HG02973 (cell line): ENCODE measurements at regions not wholly inside any gene's neighbourhood (a gene's known extent, or its start where the extent isn't known, plus 50 kb on each side); places are given as distances from the start of the nearest gene placed in this dataset.

Source experiments
- ATAC-seq: cut with Tn5 transposase; IDR thresholded peaks from one replicate; pipeline ENCODE4 v1.9.1; 2021; ENCODE audit warnings: moderate library complexity; ENCODE audit not compliant: unreplicated experiment

DNA sequence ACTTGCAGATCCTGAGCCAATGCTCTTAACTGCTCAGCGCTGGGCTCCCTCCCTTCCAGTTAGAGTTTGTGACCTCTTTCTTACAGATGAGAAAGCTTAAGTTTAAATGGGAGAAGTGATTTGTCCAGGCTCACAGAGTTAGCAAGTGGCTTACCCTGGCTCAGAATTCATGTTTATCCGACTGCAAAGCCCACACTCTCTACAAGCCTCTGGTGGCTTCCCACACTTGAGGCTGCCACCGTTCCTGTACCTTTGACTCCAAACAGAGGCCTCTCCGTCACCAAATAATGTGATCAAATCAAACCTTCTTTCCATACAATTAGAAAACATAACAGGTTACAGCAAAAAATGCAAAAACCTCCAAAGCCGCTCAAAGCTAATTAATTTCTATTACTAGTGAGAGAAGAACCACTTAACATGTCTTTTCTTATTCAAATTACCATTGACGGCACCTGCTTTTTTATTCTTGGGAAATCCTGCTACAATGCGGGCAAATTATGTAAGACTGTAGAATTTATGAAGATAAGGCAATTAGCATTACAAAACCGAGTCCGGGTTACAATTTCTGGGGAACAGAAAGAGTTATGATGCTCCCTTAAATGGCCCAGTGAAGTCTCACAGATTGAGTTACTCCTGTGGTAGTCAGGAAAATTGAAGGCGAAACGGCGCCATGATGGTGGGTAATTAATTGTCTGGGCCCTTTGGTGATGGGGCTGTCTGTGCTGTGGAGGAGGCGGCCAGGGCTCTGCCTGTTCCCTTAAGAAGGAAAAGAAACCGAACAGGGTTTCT is 324.3 kb upstream of the POU3F1 start:
- ATAC-seq: no peak

- no peak for ATAC-seq
These were observed 318.6 kb upstream of the POU3F1 start for GRCh38 chr1:38365242-38365641.

GRCh38 chr1:38361566-38361965 is 315.0 kb upstream of the POU3F1 start:
- ATAC-seq: no peak

DNA sequence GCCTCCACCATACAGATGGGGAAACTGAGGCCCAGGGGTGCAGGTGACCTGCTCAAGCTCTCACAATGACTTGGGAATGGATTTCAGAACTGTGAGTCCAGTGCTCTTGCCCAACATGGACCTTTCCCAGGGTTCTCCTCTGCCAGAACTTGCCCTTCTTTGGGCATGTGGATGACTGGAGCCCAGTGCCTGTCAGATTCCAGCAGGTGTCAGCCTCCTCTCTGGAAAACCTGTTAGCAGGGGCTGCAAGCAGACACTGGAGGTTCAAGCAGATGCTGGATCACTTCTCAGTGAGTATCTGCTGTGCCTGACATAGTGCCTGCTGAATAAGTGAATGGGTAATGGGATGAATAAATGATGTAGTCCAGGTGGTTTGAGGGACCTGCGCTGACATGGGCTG is 314.2 kb upstream of the POU3F1 start:
- ATAC-seq: no peak

DNA sequence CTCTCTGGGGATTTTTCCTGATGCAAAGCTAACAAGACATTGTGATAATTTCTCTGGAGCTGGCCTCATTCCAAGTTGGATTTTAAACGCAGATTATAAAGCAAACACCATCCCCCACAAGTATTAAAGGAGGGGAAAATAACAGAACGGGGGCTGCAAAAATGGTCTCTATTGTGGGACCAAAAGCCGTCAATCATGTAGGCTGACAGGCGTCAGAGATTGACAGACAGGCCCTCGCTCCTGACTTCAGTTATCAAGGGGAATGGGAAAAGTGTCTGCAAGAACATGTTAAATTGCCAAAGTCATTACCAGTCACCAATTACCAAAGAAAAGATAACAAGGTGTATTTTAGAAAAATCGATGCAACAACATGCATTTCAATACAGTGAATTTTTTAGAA is 307.4 kb upstream of the POU3F1 start:
- ATAC-seq: no peak

- ATAC-seq: no peak
These were observed 306.3 kb upstream of the POU3F1 start for GRCh38 chr1:38352869-38353268.

DNA sequence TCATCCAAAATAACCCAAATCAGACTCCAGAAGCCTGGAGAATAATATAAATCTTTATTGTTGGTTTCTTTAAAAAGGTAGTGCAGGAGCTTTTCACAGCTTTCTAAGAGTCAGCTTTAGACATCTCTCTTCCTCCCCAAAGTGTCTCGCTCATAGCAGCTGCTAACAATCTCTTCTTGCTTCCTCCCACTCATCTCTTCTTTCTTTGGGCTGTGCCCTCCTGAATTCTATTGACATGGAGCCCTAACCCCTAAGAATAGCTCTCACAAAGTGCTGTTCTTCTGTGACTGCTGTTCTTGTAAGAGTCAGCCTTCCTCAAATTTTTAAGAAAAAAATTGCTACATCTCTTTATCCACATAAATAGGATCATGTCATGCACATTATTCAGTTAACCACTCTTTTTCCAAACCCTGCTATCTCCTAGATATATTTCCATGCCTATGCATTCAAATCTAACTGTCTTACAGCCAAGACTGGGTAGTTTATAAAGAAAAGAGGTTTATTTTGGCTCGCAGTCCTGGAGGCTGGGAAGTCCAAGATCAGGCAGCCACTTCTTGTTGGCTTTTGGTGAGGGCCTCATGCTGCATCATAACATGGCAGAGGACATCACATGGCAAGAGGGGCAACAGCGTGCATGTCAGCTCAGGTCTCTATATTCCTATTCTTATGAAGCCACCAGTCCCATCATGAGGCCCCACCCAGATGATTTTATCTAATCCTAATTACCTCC is 301.0 kb upstream of the POU3F1 start:
- no peak for ATAC-seq

DNA sequence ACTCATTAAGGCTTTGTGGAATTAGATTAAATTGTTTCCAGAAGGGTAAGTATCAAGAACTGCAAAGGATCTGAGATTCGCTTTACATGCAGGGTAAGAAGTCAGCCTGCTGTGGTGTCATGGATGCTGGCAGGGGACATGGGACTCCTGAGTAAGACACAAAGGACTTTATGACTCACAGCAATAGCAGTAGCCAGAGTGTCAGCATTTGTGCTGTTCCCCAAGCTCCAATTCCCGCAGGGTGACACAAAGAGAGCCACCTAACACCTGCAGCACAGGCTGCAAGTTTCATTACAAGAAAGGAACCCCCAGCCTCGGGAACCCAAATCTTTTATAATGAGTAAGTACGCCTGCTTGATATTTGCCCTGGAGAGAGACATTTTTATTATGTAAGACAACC is 298.1 kb upstream of the POU3F1 start:
- ATAC-seq: no peak

- ATAC-seq: no peak
These were observed 295.1 kb upstream of the POU3F1 start for GRCh38 chr1:38341694-38342093.

DNA sequence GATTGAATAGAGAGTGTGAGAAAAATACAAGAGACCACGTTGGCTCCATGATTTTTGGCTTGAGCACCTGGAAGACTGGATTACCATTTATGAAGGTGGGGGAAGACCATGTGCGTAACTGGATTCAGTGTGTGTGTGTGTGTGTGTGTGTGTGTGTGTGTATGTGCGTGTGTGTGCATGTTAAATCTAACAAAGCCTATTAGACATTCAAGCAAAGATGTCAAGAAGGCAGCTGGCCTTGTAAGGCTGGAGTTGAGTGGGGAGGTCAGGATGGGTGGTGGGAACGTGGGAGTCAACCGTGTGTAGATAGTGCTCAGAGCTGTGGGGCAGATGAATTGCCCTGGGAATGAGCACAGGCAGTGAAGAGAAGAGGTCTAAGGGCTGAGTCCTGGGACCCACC is 293.8 kb upstream of the POU3F1 start:
- no peak for ATAC-seq

DNA sequence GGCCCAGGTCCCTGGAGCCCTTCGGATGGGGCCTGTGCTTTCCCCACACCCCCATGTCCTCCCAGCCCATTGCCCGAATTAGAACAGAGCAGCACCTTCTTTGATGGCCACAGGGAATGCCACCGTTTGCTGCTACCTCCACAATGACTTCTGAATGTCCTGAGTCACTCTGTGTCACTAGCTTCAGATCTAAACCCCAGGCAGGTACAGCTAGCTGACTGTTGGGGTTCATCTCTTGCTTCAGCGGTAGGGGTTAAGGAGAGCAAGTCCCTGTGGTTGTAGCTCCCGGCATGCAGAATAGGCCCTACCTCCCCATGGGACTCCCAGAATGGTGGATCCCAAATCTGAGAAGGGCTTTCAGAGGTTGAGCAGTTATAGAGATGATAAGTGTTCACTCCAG is 291.1 kb upstream of the POU3F1 start:
- no peak for ATAC-seq

GRCh38 chr1:38336961-38337360 is 290.4 kb upstream of the POU3F1 start:
- ATAC-seq: no peak

DNA sequence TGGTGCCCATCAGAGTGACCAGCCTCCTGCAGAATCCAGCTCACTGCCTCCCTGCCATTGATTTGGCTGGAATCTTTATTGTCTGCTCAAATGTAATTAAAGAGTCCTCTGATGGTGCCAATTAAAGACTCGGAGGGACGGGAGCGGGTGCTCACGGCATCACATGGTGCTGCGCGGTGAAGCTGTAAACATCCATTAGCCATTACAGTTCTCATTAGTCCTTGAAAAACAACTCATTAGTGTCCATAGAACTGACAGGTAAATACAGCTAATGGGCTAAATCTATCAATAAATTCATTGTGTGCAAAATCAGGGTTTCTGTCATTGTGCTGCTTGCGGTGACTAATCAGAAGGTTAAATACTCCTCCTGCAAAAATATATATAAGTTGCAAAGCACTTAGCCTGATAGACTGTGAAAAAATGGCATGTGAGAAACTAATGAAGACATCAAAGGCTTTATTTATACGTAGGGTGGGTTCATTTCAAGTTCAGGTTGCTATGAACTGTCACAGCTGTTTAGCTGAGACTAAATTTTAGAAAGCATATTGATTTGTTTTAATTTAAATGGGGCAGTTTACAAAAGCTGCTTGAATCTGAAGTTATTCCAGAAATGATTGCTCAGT is 289.8 kb upstream of the POU3F1 start:
- no peak for ATAC-seq

DNA sequence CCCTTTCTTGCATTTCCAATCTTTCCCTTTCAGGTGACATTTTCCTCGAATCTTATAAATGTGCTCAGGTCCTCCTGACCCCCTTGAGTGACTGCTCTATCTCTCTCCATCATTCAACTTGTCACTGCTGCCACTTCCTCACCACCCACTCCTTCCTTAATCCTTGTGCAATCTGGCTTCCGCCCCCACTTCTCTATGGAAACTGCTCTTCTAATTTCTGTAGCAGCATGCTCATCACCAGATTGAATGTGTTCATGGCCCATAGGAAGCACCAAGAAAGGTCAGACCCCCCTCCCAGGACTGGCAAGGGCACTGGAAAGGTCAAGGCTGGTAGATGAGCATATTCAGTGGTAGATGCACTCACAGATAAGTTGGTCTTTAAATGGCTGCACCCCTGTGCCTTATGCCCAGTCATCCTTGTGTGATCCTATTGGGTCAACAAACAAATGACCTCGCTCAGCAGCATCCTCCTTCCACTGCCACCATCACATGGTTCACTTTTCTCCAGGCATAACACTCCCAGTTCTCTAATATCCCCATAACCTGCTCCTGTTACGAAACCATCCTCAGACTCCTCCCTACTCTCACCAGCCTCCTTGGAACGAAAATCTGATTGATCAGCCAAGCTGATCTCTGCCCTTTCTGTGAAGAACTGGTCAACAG is 288.5 kb upstream of the POU3F1 start:
- ATAC-seq: no peak

DNA sequence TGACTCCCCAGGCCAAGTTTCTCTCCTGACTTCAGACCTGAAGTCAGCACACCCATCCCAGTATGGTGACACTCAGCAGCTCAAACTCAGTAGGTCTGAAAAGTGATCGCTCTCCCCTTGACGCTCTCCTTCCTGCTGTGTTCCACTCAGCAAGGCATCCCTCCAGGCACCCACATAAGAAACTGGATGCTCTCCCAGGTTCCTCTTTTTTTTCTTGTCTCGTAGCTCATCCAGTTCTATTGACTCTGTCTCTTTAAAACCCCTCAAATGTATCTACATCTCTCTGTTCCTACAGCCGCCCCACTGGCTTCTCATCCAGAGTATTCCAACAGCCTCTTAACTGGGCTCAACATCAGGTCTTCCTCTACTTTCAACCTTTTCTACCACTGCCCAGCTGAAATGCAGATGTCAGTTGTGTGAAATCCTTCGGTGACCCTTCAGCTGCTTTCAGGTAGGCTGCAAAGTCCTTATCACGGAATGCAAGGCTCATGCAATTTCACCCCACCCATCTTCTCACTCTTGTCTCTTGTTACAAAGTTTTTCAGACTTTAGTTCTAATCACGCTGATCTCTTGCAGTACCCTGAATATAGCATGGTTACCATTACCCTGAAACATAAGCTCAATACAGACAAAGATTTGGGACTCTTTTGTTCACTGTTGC is 286.2 kb upstream of the POU3F1 start:
- no peak for ATAC-seq

- ATAC-seq: no peak
These were observed 285.1 kb upstream of the POU3F1 start for GRCh38 chr1:38331496-38332210.

- no peak for ATAC-seq
These were observed 284.2 kb upstream of the POU3F1 start for GRCh38 chr1:38330799-38331198.

GRCh38 chr1:38329644-38330043 is 283.1 kb upstream of the POU3F1 start:
- ATAC-seq: no peak

- ATAC-seq: no peak
These were observed 281.9 kb upstream of the POU3F1 start for GRCh38 chr1:38328278-38329035.

DNA sequence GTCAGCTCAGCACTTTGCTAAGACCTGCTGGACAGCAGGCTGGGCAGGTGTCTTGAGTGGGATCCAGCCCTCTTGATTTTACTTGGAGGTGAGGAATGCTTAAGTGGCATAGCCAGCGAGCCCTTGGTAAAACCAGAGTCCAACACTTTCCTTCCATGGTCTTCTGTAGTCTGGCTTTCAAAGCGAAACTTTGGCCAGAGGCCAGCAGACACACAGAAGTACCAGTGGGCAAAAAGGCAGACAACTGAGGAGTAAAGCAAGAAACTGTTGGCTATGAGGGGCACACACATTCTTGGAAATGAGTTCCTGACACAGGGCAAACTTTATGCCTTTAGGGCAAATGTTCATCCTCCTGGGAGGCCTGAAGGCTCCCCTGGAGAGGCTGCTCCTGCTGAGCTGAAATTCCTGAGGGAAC is 281.0 kb upstream of the POU3F1 start:
- ATAC-seq: no peak
